DMS53 treated with DMSO at 0.1 percent for 48 hours (cell line): ENCODE measurements at regions not wholly inside any gene's neighbourhood (a gene's known extent, or its start where the extent isn't known, plus 50 kb on each side); places are given as distances from the start of the nearest gene placed in this dataset.
"Not testable (repeated sequence)": the region's sequence is repeated elsewhere in the genome, so short reads cannot be mapped to it uniquely, and the experiment has no call there.

Source experiments
- DNase-seq: peaks from one replicate; lab custom pipeline; 2025; ENCODE audit not compliant: unreplicated experiment; lab: John Stamatoyannopoulos, UW

- no peak for DNase-seq
These were observed 159.8 kb upstream of the MVB12B start for GRCh38 chr9:126166866-126167265.

GRCh38 chr9:126169736-126170135 lies 156.9 kb upstream of the MVB12B start:
- DNase-seq, result no peak

GRCh38 chr9:126170286-126170823 lies 156.3 kb upstream of the MVB12B start:
- no peak for DNase-seq

DNA sequence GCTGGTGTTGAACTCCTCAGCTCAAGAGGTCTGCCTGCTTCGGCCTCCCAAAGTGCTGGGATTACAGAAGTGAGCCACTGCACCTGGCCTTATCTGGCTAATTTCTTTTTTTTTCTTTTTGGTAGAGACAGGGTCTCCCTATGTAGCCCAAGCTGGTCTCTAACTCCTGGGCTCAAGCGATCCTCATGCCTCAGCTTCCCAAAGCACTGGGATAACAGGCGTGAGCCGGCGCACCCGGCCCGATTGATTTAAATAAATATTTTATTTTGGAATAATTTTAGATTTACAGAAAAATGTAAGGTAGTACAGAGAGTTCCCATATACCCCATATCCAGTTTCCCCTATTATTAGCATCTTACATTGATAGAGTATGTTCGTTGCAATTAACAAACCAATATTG lies 155.0 kb upstream of the MVB12B start:
- DNase-seq, result no peak

- DNase-seq, result no peak
These were observed 153.2 kb upstream of the MVB12B start for GRCh38 chr9:126173401-126173800.

DNA sequence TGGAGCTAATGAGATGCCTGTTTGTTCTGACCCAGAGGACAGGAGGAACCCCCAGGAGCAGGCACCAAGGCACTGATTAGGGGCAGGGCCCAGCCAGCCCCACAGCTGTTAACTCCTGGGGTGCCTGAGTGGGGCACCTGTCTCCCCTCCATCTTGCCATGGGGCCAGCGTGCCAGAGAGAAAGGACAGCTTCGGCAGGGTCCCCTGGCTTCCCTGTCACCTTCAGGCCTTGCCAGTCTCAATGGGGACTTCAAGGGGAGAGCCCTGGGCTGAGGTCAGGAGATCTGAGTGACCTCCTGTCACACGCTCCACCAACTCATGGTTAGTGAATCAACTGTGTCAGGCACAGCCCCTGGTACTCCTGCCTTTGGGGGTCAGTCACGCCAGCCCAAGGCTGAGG lies 152.7 kb upstream of the MVB12B start:
- DNase-seq, result no peak

DNA sequence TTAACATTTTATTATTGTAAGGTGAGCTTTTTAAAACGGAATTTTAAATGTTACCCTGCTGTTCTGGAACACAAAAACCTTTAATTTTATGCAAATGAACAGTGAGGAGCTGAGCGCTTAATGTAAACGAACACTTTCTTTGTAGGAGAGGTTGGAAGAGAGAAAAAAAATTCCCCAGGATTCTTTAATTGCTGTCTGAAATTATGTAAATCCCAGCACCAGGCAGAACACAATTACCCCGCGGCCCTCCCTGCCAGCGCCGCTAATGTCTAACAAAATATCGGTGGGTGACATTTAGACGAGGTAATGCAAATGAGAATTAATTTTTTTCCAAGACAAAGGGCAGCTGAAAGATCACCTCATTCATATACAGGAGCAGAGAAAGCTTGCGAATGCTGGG lies 143.4 kb upstream of the MVB12B start:
- DNase-seq, result no peak

DNA sequence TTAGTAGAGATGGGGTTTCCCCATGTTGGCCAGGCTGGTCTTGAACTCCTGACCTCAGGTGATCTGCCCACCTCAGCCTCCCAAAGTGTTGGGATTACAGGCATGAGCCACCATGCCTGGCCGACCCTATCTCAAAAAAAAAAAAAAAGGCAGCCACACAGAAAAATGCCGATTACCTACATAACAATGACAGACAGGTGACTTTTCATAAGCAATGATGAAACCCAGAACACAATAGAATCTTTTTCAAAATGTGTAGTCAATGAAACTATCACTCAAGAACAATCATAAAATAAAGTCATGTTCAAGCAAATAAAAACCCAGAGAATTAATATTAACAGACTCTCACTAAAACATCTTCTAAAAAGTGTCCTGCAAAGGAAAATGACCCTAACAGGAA lies 135.6 kb upstream of the MVB12B start:
- DNase-seq, result not testable (repeated sequence)

GRCh38 chr9:126198854-126199253 lies 127.8 kb upstream of the MVB12B start:
- no peak for DNase-seq

- no peak for DNase-seq
These were observed 123.3 kb upstream of the MVB12B start for GRCh38 chr9:126203313-126203712.

DNA sequence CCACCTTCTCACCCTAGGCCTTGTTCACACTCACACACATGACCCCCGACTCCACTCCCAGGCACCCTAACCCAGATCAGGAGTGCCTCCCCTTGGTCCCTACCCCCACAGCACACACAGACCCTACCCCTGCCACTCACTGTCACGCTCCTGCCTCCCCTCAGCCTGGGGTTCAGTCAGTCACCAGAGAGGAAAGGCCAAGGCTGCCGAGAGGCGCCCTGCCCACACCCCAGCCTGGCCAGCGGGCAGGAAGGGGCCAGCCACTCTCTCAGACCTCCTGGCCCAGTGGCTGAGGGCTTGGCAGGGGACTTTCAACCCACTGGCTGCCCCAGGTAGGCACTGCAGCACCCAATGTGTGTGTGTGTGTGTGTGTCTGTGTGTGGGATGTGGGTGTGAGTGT lies 122.4 kb upstream of the MVB12B start:
- DNase-seq, result no peak

- DNase-seq, result no peak
These were observed 121.9 kb upstream of the MVB12B start for GRCh38 chr9:126204708-126205225.

GRCh38 chr9:126205265-126205664 lies 121.4 kb upstream of the MVB12B start:
- DNase-seq, result no peak

DNA sequence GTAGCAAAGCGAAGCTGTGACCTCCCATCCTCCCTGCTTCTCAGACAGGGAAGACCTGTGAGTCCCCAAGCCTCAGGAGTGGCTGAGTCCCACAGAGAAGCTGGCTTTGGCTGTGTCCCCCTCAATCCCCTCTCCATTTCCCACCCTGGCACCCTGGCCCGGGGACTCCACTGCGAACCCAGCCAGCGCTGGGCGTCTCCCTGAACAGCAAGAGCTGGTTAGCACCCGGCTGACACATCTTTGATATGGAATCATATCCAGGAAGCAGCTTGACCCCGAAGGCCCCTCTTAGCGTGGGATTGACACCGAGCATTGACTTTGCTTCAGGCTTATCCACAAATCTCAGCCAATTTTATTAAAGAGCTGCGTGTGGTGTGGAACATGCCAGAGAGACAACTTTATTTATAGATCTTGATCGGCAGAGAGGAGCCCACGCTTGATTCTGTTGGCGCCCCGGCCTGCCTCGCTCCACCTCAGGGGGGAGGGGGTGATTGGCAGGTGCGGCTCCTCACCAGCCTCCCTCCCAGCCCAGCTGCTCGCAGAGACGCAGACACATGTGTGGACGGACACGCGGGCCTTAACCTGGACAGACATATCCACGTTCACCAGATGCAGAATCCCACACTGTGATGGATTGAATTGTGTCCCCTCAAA lies 120.7 kb upstream of the MVB12B start:
- no peak for DNase-seq

DNA sequence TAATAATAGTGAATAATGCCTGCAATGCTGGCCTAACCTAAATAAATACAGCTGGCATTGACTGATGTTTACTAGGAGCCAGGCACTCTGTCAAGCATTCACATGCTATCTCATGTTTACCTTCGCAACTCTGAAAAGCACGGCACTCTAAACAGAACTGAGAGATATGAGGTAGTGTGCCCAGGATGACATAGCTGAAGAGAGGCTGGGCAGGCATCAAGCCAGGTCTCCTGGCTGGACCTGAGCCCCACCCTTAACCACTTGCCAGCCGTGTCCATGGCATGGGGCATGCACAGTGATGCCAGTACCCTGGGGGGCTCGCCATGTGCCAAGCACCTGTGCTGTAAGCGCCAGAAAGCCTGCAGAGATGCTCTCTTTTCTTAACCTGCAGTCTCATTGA lies 119.4 kb upstream of the MVB12B start:
- peak; percentile 57 for DNase-seq

DNA sequence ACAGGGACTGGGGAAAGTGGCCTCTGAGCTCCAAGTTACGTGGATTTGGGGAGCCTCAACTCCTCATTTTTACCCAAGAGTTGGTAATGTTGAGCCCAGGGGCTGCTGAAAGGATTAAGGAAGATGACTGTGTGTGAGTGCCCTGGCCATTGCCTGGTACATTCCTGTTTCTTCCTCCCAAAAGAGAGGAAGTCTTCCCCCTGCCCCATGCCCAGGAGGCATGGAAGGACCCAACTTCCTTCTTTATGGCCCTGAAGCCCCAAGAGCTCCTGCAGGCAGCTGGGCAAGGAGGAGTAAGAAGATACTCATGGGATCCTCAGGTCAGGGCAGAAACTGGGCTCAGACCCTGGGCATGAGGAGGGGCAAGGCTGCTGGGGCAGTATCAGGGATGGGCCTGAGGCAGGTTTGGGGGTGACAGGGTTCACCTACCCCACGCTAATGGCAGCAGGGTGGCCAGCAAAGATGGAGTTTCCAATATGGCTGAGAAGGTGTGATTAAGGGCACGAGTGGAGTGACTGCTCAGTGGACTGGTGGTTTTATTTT lies 118.3 kb upstream of the MVB12B start:
- no peak for DNase-seq

DNA sequence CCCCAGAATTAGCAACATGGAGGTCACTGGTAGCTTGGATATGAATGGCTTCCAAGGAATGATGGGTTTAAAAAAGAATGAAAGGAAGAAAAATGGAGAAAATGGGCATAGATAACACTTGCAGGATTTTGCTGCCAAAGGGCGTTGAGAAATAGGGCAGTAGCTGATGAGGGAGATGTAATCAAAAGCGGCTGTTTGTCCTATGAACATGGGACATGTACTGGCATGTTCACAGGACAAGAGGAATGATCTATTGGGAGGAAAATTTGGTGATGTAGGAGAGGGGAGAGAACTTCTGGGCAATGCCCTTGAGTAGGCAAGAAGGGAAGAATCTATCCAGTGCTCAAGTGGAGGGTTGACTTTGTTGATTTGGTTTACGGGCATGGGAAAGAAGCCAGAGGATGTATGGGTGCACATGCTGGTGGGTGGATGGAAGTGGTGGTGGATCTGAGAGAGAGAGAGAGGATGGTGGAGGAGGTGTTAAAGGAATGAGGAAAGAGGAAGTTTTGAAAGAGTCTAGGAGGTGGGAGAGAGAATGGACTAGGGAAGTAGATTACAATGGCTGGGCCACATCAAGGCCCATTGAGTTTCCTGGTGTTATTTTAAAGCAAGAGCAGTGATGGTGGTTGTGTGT lies 115.1 kb upstream of the MVB12B start:
- no peak for DNase-seq

- DNase-seq, result no peak
These were observed 111.1 kb upstream of the MVB12B start for GRCh38 chr9:126215486-126215885.

GRCh38 chr9:126216826-126217225 lies 109.8 kb upstream of the MVB12B start:
- DNase-seq, result no peak

- no peak for DNase-seq
These were observed 109.4 kb upstream of the MVB12B start for GRCh38 chr9:126217250-126217653.

- peak; percentile 9 for DNase-seq
These were observed 108.8 kb upstream of the MVB12B start for GRCh38 chr9:126217797-126218196.
